GM18502 (cell line): ENCODE measurements at regions not wholly inside any gene's neighbourhood (a gene's known extent, or its start where the extent isn't known, plus 50 kb on each side); places are given as distances from the start of the nearest gene placed in this dataset.
"Not testable (repeated sequence)": the region's sequence is repeated elsewhere in the genome, so short reads cannot be mapped to it uniquely, and the experiment has no call there.

Experiments used
- ATAC-seq: cut with Tn5 transposase; IDR thresholded peaks from one replicate; pipeline ENCODE4 v1.9.1; 2021; ENCODE audit warnings: mild to moderate bottlenecking; ENCODE audit not compliant: unreplicated experiment, poor library complexity

DNA sequence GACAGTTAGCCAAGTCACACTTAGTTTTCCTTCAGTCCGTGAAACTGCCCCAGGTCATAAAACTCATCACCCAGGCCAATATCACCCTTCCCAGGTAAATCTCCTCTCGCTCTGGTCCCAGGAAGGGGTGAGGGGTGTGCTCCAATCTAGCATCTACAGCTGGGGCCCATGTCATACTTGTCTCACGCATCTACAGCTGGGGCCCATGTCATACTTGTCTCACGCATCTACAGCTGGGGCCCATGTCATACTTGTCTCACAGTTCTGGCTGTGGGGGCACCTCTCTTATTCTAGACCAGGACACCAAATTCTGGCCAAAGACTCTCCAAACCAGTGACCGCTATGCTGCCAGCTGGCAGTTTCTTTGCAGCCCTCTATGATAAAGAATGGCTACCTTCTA lies 123.3 kb upstream of the DLGAP1 start:
- no peak for ATAC-seq

DNA sequence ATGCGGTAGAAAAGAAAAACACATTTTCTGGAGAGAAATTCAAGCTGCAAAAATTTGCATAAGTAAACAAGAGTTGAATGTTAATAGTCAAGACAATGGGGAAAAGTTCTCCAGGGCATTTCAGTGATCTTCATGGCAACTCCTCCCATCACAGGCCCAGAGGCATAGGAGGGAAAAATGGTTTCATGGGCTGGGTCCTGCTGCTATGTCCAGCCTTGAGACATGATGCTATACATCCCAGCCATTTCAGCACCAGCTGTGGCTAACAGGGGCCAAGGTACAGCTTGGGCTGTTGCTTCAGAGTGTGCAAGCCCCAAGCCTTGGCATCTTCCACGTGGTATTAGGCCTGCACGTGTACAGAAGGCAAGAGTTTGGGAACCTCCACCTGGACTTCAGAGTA lies 118.6 kb upstream of the DLGAP1 start:
- ATAC-seq: no peak

DNA sequence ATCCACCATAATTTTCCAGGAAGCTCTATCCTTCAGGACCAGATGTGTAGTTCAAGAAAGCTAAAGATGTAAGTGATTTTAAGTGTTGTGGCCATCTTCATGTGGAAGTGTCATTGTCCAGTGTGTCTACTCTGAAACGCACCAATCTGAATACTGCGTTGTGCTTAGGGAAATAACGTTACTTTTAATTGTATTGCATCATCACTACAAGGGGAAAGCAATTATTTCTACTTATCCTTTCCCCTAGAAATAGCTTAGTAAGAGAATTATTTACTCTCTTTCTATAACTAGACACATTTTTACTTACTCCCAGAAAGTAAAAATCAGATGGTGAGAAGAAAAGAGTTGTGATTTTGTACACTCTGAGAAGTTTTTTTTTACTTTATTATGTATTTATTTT lies 102.4 kb upstream of the DLGAP1 start:
- no peak for ATAC-seq

DNA sequence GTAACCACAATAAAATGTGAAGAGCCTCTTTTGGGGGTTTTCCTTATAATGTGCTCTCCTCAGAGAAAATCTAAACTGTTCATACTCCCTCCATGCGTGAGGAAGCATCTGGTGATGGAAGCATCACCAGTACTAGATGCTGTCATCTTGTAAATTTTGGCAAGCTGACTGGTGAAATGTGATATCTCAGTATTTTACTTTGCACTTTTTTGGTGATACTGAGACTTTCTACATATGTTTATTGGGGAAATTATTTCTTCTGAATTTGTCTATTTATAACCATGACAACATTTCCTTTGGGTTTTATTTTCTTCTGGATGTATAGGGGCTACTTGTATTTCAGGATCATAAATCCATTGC lies 95.9 kb upstream of the DLGAP1 start:
- no peak for ATAC-seq

DNA sequence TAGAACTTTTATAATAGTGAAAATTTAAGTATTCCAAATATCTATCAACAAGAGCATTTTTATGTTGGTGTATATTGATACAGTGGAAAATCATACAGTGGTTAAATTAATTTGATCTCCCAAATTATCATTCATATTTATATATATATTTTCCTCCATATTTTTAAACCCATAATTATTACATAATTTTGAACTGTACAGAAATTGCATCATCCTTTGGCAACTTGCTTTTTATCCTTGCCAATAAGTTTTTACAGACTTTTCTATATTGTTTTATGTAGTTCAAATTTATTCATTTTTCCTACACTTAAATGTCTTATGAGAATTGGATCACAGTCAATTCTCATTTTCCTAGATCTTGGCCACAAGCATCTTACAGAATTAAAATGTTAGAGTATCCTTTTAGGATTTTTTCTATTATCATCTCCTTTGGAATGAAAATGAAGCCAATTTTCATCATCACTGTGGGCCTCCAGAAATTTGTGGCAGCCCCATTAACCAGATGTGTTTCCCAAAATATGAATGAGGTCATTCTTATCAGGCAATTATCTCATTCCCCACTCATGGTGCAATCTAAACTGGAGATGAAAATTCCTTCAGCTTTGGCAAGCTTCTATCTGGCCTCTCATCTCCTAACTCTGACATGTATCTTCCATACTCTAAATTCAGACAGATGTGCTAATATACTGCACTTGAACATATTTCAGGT lies 94.2 kb upstream of the DLGAP1 start:
- ATAC-seq: no peak

DNA sequence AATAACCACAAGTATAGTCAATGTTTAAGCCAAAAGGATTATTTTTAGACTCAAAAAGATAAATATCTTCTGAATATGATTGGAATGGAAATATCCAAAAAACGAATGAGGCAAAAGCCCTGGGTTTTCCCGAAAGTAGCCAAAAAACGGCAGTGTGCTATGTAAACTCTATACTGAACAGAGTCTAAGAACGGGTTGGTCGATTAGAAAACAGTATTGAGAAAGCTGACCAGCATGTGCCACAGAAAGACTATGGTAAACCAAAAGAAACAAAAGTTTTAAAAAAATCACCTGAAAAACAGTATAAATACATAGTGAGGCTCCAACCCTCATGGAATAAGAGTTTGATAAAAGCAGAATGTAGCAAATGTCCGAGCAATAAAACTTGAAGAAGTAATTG lies 92.0 kb upstream of the DLGAP1 start:
- no peak for ATAC-seq

DNA sequence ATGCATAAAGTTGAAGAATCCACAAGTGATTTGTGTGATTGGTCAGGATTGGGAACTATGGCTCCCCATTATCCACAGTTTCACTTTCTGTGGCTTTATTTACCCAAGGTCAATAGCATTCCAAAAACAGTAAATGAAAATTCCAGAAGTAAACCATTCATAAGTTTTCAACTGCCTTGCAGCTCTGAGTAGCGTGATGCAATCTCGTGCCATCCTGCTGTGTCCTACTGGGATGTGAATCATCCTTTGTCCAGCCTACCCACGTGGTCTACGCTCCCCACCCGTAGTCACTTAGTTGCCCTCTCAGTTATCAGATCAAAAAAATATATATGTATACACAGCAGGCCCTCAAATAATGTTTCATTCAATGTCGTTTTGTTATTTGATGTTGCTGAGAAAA lies 89.0 kb upstream of the DLGAP1 start:
- ATAC-seq: no peak

DNA sequence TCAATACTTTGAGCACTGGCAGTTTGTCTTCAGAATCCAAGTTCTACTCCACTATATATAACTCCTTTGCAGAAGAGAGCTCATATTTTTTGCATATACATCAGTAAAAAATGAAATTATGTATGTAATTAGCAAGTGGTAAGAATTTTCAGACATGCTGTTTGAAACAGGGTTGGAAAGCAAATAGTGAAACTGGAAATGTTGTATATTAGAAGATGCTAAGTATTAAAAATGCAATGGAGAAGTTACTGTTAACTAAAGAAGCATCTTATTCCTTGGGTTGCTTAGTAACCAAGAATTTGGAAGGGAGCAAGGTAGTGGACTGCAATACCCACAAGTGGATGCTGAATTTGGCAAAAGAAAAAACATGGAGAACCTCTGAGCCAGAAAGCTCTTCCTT lies 88.6 kb upstream of the DLGAP1 start:
- ATAC-seq: no peak

DNA sequence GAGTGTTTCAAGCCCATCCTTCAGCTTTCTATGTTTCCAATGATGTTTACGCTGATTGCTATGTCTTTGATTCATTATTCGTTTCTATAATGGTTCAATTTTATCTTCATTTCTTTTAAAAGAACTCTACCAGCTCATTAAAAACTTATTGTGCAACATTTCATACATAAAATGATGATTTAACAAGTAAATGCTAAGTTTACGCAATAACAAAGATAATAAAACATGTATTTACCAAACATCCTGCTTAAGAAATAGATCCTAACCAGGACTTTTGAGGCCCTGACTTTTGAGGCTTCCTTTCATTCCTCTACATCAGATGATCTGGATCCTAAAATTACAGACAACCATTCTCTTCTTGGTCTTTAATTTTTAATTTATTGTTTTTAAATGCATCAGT lies 86.5 kb upstream of the DLGAP1 start:
- no peak for ATAC-seq

DNA sequence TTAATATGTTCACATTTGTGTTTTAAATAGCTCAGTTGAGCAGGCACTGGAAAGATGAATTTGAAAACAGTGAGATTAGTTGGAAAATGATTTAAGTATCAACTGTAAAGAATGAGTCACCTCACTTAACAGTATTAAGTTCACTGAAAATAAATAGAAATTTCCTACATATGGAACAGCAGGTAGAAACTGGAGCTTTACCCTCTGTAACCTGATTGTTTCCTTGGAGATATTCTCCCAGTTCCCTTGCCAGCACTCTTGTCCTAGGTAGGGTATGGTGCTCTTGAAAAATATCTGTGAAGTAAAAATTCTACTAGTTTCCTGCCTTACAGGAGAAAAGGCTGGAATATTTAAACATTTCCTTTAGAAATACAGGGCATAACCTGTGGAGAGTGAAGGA lies 81.3 kb upstream of the DLGAP1 start:
- ATAC-seq: no peak

DNA sequence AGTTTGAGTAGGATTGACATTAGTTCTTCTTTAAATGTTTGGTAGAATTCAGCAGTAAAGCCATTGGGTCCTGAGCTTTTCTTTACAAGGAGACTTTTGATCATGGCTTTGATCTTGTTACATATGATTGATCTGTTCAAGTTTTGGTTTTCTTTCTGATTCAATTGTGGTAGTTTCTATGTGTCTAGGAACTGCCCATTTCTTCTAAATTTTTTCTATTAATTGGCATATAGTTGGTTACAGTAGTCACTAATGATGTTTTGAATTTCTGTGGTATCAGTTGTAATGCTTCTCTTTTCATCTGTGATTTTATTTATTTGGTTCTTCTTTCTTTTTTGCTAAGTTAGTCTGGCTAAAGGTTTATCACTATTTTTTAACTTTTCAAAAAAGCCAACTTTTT lies 73.3 kb upstream of the DLGAP1 start:
- ATAC-seq: no peak

DNA sequence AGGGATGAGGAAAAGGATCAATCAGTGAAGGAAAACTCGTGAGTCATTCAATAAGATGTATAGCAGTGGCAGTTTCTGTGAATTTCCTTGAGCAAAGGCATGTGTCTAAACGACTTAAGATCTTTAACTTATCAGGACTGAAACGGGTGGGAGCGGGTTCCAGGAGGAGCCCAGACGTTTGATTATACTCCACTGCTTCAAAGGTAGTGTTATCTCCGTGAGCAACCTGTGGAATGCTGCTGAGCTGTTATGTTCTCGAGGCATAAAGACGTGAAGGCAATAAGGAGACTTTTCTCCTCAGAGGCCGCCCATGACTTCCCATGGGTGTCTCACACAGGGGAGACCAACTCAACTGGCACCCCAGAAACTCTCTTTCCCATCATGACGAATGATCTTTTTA lies 72.7 kb upstream of the DLGAP1 start:
- ATAC-seq: not testable (repeated sequence)

DNA sequence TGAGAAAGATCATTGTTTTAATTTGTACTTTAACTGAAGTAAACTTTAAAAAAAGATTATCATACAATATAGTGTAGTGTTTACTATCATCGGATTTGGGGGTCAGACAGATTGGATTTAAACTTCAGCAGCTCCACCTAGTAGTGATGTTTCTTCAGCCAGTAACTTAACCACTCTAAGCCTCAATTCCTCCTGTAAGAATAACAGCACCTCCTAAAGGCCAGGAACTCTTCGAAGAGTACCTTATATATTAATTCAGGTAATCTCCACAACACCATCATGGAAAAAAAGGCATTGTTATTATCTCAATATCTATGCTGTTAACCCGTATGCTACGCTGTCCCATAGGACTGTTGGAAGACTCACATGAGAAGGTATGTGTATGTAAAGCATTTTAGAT lies 69.0 kb upstream of the DLGAP1 start:
- ATAC-seq: no peak

DNA sequence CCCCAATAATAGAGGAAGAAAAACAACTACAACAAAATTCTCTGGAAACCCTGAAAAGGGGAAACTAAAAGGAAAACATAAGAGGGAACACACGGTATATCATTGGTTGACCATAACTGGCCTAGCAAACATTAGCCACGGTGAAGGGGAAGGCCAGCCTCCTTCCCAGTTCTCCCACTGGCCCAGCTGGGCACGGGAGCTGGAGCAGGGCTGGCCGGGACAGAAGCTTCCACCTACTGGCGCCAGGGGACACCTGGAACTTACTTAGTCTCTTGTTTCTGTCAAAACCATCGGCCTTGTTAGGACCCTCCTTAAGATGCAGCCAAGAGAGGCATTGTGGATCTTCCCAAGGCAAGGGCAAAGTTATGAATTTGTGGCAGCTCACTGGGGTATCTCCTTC lies 56.1 kb upstream of the DLGAP1 start:
- no peak for ATAC-seq

DNA sequence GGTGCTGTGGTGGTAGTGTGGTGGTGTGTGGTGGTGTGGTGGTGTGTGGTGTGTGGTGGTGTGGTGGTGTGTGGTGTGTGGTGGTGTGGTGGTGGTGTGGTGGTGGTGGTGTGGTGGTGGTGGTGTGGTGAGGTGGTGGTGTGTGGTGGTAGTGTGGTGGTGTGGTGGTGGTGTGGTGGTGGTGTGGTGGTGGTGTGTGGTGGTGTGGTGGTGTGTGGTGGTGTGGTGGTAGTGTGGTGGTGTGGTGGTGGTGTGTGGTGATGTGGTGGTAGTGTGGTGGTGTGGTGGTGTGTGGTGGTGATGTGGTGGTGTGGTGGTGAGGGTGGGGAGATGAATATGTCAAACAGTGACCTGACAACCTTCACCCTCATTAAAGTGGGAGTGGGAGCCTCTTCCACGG lies 55.6 kb upstream of the DLGAP1 start:
- no peak for ATAC-seq

DNA sequence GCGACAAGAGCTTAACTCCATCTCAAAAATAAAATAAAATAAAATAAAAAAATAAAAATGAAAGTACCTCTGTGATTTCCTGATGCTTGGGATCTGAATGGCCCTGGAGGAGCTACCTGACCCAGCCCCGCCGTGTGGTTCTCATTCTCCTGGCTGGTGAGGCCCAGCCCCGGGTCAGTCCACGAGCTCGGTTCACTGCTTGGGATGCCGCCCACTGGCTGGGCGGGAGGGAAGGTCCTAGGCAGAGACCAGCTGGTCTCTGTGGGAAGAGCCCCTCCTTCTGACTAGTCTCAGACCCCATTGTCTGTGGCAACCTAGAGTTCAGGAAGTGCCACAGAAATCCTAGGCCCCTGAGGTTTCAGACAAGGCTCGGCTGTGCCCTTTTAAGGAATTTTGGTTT lies 55.1 kb upstream of the DLGAP1 start:
- ATAC-seq: no peak
